Central memory CD8-positive, alpha-beta T cell (primary cell): ENCODE measurements at regions not wholly inside any gene's neighbourhood (a gene's known extent, or its start where the extent isn't known, plus 50 kb on each side); places are given as distances from the start of the nearest gene placed in this dataset.

Source experiments
- ATAC-seq: fragments of 150-1000 bp; cut with Tn5 transposase; replicated peaks from 2 replicates; pipeline ENCODE4 v1.10.0; 2022; ENCODE audit warnings: mild to moderate bottlenecking, moderate FRiP score, moderate number of reproducible peaks; ENCODE audit not compliant: poor library complexity, severe bottlenecking; ENCODE audit errors: extremely low read depth
- DNase-seq, 2 donors: peaks; one replicate each; pipeline ENCODE4 v3.0.0; 2021; ENCODE audit warnings: low spot score in 2 of 2
- H3K27ac Mint-ChIP-seq: one replicate; pipeline ENCODE4 v1.8.0; 2022; ENCODE audit warnings: low read depth, mild to moderate bottlenecking, moderate library complexity, mixed read lengths
- H3K27me3 Mint-ChIP-seq: one replicate; pipeline ENCODE4 v1.8.0; 2022; ENCODE audit warnings: mixed read lengths
- H3K36me3 Mint-ChIP-seq: one replicate; pipeline ENCODE4 v1.8.0; 2022; ENCODE audit warnings: mild to moderate bottlenecking, moderate library complexity, mixed read lengths; ENCODE audit not compliant: insufficient read depth
- H3K4me1 Mint-ChIP-seq: one replicate; pipeline ENCODE4 v1.8.0; 2022; ENCODE audit warnings: mixed read lengths
- H3K4me3 Mint-ChIP-seq: one replicate; pipeline ENCODE4 v1.8.0; 2022; ENCODE audit warnings: mild to moderate bottlenecking, moderate library complexity, mixed read lengths
- H3K9me3 Mint-ChIP-seq: one replicate; pipeline ENCODE4 v1.8.0; 2022; ENCODE audit warnings: mixed read lengths

DNA sequence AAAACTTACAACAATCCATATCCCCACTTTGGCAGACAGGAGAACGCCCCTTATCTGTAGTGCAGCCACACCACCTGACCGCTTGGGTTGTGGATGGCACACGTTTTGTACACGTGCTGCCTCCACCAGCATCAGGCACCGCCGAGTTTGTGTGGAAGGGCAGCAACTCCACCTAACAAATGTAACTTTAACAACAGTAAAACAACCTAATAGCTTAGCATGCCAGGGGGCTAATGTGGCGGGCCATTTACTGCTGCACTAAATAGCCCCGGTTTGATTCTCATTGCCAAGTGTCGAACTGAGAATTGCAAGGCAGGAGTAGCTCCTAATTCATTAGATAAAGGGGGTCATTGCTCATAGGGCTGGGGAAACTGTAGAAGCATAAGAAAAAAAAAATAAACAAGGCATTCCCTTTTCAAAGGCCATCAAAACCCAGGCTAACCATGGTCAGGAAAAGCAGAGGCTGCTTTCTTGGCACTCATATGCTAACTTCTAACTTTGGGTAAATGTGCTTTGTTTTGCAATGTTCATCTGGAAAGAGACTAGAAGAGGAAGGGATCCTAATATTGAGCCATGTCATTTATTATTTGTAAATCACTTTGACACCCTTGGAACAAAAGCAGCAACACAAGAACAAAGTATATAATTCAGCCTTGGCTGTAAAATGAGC is 279.7 kb upstream of the SOX5 start:
- Mint-ChIP-seq H3K4me3 (no peak overlapping the region), H3K4me1 (no peaks in the 10 kb centered on the region), H3K9me3 (no peaks in the 10 kb centered on the region), H3K27me3 (peaks cover 9% of the 10 kb centered on the region), H3K36me3 (no peaks in the 10 kb centered on the region), H3K27ac (no peak overlapping the region)
- no peak for ATAC-seq
- DNase-seq, result no peak

DNA sequence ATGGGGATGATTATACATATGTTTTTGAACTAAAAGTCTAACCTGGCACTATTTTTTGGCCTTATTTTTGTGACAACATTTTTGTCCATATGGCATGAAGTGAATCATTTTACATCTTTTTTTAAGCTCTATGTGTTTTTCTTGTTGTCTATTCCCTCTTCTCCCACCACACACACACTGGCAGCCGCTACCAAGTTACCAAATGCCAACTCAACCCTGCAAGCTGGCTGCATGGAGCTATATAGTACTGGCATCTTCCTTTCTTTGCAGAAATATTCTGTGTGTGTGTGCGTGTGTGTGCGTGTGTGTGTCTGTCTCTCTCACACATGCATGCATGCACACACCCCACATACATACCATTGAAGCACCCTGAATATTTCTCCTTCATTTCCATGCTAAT is 278.9 kb upstream of the SOX5 start:
- Mint-ChIP-seq H3K4me1 (no peaks in the 10 kb centered on the region), H3K9me3 (no peaks in the 10 kb centered on the region), H3K36me3 (no peaks in the 10 kb centered on the region), H3K27ac (no peak overlapping the region), H3K4me3 (no peak overlapping the region), H3K27me3 (peaks cover 9% of the 10 kb centered on the region)
- ATAC-seq (no peak), DNase-seq (no peak)

DNA sequence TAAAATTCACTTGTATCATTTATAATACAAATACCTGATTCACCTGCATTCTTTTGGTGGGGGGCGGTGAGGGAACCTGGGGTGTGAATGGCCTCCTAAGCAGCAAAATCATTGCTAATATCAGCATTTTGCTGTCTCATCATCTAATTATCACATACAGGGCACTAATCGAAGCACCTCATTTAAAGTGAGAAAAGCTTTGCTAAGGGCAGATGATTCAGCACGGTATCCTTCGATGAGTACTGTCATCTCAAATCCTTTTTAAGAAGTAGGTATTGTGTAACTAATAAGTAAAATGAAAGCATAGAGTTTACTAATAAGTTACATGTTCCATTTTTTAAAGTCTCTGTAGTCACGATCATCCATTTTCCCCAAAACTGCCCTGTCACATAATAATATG is 278.1 kb upstream of the SOX5 start:
- no peaks in the 10 kb centered on the region for H3K36me3 Mint-ChIP-seq
- H3K4me3 Mint-ChIP-seq, result no peak overlapping the region
- H3K9me3 Mint-ChIP-seq, result no peaks in the 10 kb centered on the region
- no peak for ATAC-seq
- DNase-seq, result no peak
- no peaks in the 10 kb centered on the region for H3K4me1 Mint-ChIP-seq
- no peak overlapping the region for H3K27ac Mint-ChIP-seq
- H3K27me3 Mint-ChIP-seq, result peaks cover 9% of the 10 kb centered on the region

DNA sequence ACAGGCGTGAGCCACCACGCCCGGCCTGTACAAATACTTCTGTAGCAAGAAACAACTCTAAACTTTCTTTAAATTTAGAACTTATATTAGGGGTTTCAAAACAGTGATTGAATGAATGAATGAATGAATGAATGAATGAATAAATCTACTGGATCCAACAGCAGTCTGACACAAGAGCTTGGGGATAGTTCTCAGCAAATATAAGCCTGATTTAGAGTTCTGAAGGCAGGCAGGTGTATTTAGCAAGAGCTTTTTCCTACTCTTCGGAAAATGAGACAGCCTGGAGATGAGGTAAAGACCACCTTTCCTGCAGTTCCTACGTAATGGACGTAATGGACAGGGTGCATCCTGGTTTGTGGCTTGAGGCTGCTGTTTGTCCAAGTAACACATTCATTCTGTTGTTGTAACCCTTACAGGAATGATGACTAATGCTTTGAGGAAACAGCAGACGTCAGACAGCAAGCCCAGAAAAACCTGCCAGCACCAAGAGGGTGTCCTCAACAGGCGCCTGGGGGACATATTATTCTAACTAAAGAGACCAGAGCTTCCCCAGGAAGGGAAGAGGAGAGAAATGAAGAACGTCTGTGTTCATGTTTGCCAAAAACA is 277.4 kb upstream of the SOX5 start:
- no peaks in the 10 kb centered on the region for H3K4me1 Mint-ChIP-seq
- H3K27ac Mint-ChIP-seq, result no peak overlapping the region
- no peak for ATAC-seq
- H3K9me3 Mint-ChIP-seq, result peaks cover 1% of the 10 kb centered on the region
- no peaks in the 10 kb centered on the region for H3K36me3 Mint-ChIP-seq
- H3K4me3 Mint-ChIP-seq, result no peak overlapping the region
- H3K27me3 Mint-ChIP-seq, result peaks cover 9% of the 10 kb centered on the region
- DNase-seq, result no peak

DNA sequence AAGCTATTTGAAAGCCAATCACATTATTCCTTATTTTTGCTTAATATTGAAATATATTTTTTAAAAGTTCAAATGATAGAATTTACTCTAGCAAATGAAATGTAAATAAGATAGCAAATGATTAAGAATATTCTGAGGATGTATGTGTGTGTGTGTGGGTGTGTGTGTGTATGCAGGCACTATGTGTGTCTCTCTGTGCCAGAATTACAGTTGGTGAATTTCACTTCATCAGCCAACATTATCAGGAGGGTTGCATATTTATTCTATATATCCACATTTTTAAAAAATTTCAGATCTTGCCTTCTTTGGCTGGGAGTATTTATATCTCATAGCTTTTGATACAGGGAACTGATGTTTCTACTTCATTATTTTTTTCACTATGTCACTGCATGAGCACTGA is 274.9 kb upstream of the SOX5 start:
- DNase-seq (no peak), ATAC-seq (no peak)
- Mint-ChIP-seq H3K27me3 (peaks cover 9% of the 10 kb centered on the region), H3K4me3 (no peak overlapping the region), H3K9me3 (peaks cover 6% of the 10 kb centered on the region), H3K4me1 (no peaks in the 10 kb centered on the region), H3K36me3 (no peaks in the 10 kb centered on the region), H3K27ac (no peak overlapping the region)

DNA sequence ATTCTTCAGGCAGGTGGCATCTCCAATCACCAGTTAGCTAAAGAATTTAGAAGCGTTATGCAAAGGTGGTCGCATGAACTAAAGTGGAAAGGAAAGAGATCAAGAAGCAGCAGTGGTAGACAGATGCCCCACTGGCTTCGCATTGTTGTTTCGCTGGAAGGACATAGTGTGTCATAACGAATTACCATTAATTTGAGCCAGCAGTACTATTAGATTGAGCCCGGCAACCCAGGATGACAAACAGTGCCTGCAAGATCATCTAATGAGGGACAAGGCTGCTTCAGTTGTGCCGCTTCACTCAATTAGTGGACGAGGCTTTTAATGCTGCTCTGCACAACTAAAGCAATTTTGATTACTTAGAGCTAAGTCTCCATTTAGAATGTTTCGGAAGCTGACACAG is 274.5 kb upstream of the SOX5 start:
- DNase-seq (no peak), ATAC-seq (no peak)
- H3K9me3 Mint-ChIP-seq, result peaks cover 6% of the 10 kb centered on the region
- H3K4me3 Mint-ChIP-seq, result no peak overlapping the region
- peaks cover 4% of the 10 kb centered on the region for H3K27me3 Mint-ChIP-seq
- H3K36me3 Mint-ChIP-seq, result no peaks in the 10 kb centered on the region
- H3K4me1 Mint-ChIP-seq, result no peaks in the 10 kb centered on the region
- no peak overlapping the region for H3K27ac Mint-ChIP-seq

DNA sequence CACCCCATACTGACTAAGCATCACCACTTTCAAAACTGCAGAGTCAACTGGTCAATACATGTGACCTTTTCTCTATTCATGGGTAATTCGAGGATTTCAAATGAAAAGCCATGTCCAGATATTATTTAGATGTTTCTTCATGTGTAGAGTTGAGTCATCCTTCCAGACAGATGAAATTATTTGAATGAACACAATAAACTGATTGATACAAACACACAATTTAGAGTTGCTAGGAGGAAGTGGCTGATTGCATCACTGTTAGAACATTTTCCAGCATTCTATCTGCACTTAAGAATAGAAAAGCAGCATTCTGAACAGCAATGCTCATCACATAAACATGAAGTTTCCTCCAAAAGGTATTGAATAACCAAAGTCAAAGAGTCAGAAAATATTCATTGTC is 273.5 kb upstream of the SOX5 start:
- no peaks in the 10 kb centered on the region for H3K4me1 Mint-ChIP-seq
- no peak for ATAC-seq
- H3K4me3 Mint-ChIP-seq, result no peak overlapping the region
- DNase-seq, result no peak
- no peaks in the 10 kb centered on the region for H3K27me3 Mint-ChIP-seq
- no peak overlapping the region for H3K27ac Mint-ChIP-seq
- peaks cover 6% of the 10 kb centered on the region for H3K9me3 Mint-ChIP-seq
- H3K36me3 Mint-ChIP-seq, result no peaks in the 10 kb centered on the region

DNA sequence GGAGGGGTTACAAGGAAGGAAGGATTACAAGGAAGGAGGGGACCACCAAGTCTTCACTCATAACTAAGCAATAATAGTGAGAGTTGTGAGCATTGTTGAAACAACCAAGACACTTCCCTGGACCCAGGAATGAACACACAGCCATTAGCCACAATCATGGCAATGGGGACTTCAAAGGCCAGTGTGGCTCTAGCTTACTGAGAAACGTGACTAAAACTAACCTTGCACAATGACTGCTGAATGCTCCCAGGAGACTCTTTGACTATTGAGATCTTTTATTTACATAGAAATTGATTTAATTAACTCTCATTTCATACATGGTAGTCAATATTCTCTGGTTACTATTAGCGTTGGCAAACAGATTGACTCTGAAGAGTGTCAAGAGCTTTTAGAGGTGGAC is 263.0 kb upstream of the SOX5 start:
- H3K9me3 Mint-ChIP-seq, result peaks cover 12% of the 10 kb centered on the region
- H3K4me1 Mint-ChIP-seq, result no peaks in the 10 kb centered on the region

DNA sequence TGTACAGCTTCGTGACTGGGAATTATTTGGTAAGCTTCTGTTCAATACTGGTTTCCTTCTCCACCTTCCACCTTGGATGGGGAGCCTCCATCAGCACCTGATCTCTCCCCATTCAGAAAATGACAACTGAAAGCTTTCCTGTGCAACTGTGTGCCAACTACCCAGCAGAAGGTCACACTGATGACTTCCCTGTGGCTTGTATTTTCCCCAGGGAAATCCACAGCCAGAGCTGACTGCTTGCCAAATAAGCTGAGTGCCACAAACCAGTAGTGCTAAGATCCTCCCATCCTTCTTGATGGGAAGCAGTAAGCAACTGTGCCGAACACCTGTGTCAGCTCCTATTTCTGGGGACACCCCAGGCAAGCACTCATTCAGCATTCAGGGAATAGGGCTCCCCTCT is 257.2 kb upstream of the SOX5 start:
- H3K36me3 Mint-ChIP-seq, result no peaks in the 10 kb centered on the region
- H3K27ac Mint-ChIP-seq, result no peak overlapping the region
- no peak overlapping the region for H3K4me3 Mint-ChIP-seq
- H3K27me3 Mint-ChIP-seq, result no peaks in the 10 kb centered on the region
- no peak for DNase-seq
- no peaks in the 10 kb centered on the region for H3K4me1 Mint-ChIP-seq
- no peak for ATAC-seq
- peaks cover 17% of the 10 kb centered on the region for H3K9me3 Mint-ChIP-seq

More for the DNA sequence above, 263.0 kb upstream of the SOX5 start:
- DNase-seq (no peak), ATAC-seq (no peak)
- Mint-ChIP-seq H3K36me3 (no peaks in the 10 kb centered on the region), H3K27me3 (no peaks in the 10 kb centered on the region), H3K4me3 (no peak overlapping the region), H3K27ac (no peak overlapping the region)

DNA sequence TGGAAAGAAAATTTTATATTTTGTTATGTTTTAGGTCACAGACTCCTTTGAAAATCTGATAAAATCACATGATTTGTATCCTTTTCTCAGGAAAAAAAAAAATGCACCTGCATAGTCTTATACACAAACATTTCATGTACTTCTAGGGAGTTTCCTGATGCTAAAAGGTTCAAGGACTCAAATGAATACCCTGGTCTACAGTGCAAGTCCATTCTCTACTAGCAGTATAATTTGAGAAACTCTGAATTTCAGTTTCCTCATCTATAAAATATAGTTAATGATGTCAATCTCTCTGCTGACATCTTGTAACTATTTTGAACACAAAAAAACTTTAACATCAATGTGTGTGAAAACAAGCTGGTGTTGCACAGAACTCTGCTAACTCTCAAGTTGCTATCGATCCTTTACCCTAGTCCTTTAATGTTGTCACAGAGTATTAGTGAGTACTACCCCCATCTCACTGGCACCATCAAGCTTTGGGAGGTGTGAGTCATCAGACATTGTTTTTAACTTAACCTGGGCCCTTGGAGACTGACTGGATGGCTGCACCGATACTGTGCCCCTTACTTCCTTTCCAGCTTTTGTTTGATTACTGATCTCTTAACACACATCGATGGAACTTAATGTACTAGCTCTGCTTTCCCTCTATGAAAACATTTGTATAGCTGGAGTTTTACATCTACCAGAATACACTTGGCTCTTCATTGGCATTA is 251.9 kb upstream of the SOX5 start:
- no peak for ATAC-seq
- Mint-ChIP-seq H3K27me3 (no peaks in the 10 kb centered on the region), H3K36me3 (no peaks in the 10 kb centered on the region), H3K4me1 (no peaks in the 10 kb centered on the region), H3K27ac (no peak overlapping the region), H3K4me3 (no peak overlapping the region), H3K9me3 (peaks cover 5% of the 10 kb centered on the region)
- DNase-seq, result no peak

DNA sequence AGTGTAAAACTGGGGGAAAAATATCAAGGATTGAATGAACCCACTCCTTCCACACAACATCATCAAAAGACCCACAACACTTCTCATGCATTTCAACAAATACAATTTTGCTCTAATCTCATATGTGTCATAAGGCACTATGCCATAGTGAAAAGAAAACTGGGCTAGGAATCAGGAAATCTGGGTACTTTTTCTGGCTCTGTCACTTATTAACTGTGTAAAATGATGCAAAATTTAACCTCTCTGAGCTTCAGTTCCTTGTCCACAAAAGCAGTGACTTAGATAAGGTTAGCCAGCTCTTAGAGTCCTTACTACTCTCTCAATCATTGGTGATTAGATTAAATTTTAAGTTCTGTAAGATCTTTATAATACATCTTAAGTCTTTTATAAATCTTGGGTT is 250.5 kb upstream of the SOX5 start:
- no peaks in the 10 kb centered on the region for H3K27me3 Mint-ChIP-seq
- H3K4me1 Mint-ChIP-seq, result no peaks in the 10 kb centered on the region
- ATAC-seq (no peak), DNase-seq (no peak)
- no peaks in the 10 kb centered on the region for H3K36me3 Mint-ChIP-seq
- H3K9me3 Mint-ChIP-seq, result peaks cover 5% of the 10 kb centered on the region
- no peak overlapping the region for H3K4me3 Mint-ChIP-seq
- no peak overlapping the region for H3K27ac Mint-ChIP-seq

DNA sequence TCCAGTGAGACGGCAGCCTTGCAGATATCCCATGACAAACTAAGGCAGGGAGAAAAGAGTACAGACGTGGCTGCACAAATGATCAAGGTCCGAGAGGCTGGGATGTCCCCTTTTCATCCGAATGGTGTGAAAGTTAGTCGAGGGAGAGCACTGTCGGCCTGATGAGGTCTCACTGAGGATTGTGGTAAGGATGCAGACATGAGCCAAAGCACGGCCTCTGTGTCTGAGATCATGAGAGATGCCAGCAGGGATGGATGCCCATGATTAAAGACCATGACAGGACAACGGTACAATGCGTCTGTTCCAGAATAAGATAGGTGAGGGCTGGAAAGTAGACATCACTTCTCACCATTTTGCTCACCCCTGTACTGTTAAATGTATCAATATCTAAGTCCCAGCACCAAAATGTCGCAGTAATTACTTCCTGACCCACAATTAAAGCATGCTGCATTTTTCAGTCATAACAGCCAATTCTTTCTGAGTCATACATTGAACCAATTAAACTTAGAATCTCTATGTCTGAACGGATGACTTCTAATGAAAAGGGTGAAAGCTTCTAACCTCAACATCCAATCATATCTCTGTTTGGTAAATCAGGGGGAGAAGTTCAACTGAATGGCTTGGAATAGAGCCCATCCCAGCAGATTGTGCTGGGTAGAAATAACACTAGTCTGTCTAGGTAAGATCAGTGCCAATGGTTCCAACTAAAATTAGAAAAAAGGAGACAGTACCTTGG is 249.6 kb upstream of the SOX5 start:
- ATAC-seq, result no peak
- DNase-seq, result no peak
- no peak overlapping the region for H3K27ac Mint-ChIP-seq
- peaks cover 4% of the 10 kb centered on the region for H3K9me3 Mint-ChIP-seq
- no peaks in the 10 kb centered on the region for H3K4me1 Mint-ChIP-seq
- no peaks in the 10 kb centered on the region for H3K27me3 Mint-ChIP-seq
- H3K36me3 Mint-ChIP-seq, result no peaks in the 10 kb centered on the region
- H3K4me3 Mint-ChIP-seq, result no peak overlapping the region

DNA sequence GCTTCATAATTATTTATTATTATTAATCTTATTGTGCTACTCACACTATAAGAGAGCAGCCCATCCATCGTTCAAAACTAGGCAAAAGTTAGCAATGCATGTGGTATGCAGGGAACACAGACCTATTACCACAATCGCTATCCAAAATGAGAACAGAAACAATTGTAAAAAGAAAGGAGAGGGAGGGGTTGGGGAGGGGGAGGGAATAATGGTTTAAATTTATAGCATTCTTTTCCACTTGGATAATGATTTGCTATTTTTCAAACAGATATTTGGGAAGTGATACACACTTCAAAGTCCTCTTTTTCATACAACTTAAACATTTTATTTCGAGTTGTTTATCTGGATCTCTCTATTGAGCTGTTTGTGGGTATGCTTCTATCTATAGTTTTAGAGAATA is 248.6 kb upstream of the SOX5 start:
- Mint-ChIP-seq H3K27ac (no peak overlapping the region), H3K9me3 (no peaks in the 10 kb centered on the region), H3K27me3 (no peaks in the 10 kb centered on the region), H3K4me3 (no peak overlapping the region), H3K4me1 (no peaks in the 10 kb centered on the region), H3K36me3 (no peaks in the 10 kb centered on the region)
- DNase-seq, result no peak
- ATAC-seq, result no peak
